ENCODE measurements at regions not wholly inside any gene's neighbourhood (a gene's known extent, or its start where the extent isn't known, plus 50 kb on each side); places are given as distances from the start of the nearest gene placed in this dataset.

DNA sequence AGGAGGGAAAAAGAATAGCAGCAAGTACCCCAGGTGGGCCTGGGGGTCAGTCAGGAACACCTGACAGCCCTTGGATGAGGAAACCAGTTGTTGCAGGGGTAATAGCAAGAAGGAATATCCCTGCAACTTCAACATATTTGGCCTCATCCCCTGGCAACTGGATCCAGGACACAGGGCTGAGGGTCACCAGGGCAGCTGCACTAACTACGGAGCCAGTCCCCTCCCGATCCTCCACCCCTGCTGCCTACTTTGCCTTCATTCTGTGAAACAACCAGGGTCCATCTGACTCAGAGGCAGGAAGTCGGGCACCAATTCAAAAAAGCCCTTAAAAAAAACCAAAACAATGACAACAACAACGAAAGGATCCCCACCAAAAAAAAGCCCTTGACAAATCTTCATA lies 52.9 kb downstream of the FRMPD3 start:
- no peak for TF ChIP-seq ZNF384 (IDR thresholded peaks at IDR 0.05)
- TF ChIP-seq FOXK2 (IDR thresholded peaks at IDR 0.05): no peak

Measured in HEK293T (cell line).